H9 (cell line): ENCODE measurements at regions not wholly inside any gene's neighbourhood (a gene's known extent, or its start where the extent isn't known, plus 50 kb on each side); places are given as distances from the start of the nearest gene placed in this dataset.

Experiments used
- DNase-seq: peaks from one replicate; pipeline ENCODE4 v3.0.0-alpha.2; 2017
- H2AFZ ChIP-seq: one replicate; pipeline ENCODE4 v1.6.1; 2013; ENCODE audit warnings: mild to moderate bottlenecking, low read length, control low read depth, moderate library complexity
- H2AK5ac ChIP-seq: 2 replicates; pipeline ENCODE4 v1.6.1; 2013; ENCODE audit warnings: low read length, control low read depth, mixed read lengths; ENCODE audit not compliant: insufficient read length
- H2BK120ac ChIP-seq: one replicate; pipeline ENCODE4 v1.6.1; 2013; ENCODE audit warnings: low read depth, mild to moderate bottlenecking, low read length, control low read depth, inconsistent platforms; ENCODE audit not compliant: poor library complexity, severe bottlenecking
- H2BK12ac ChIP-seq: 2 replicates; pipeline ENCODE4 v1.6.1; 2013; ENCODE audit warnings: low read length, control low read depth, mixed read lengths, low read depth; ENCODE audit not compliant: insufficient read length
- H2BK15ac ChIP-seq: 2 replicates; pipeline ENCODE4 v1.6.1; 2013; ENCODE audit warnings: low read depth, low read length, control low read depth
- H2BK20ac ChIP-seq: one replicate; pipeline ENCODE4 v1.6.1; 2013; ENCODE audit warnings: low read depth, mild to moderate bottlenecking, low read length, control low read depth, inconsistent platforms; ENCODE audit not compliant: poor library complexity, severe bottlenecking
- H2BK5ac ChIP-seq: 2 replicates; pipeline ENCODE4 v1.6.1; 2013; ENCODE audit warnings: low read length, control low read depth, mixed read lengths; ENCODE audit not compliant: insufficient read length
- H3K14ac ChIP-seq: 2 replicates; pipeline ENCODE4 v1.6.1; 2013; ENCODE audit warnings: low read length, control low read depth; ENCODE audit not compliant: insufficient read depth
- H3K18ac ChIP-seq: 2 replicates; pipeline ENCODE4 v1.6.1; 2013; ENCODE audit warnings: low read depth, mild to moderate bottlenecking, mixed read lengths, low read length, control low read depth; ENCODE audit not compliant: insufficient read length
- H3K23ac ChIP-seq: 2 replicates; pipeline ENCODE4 v1.6.1; 2013; ENCODE audit warnings: low read length, control low read depth, mixed read lengths, low read depth; ENCODE audit not compliant: insufficient read length
- H3K23me2 ChIP-seq: 2 replicates; pipeline ENCODE4 v1.6.1; 2013; ENCODE audit warnings: low read depth, mild to moderate bottlenecking, mixed read lengths, low read length, control low read depth; ENCODE audit not compliant: insufficient read length, poor library complexity, severe bottlenecking
- H3K27ac ChIP-seq: 2 replicates; pipeline ENCODE4 v1.5.1; 2013; ENCODE audit warnings: low read length, control low read depth, mixed read lengths, low read depth; ENCODE audit not compliant: insufficient read length
- H3K27me3 ChIP-seq: 2 replicates; pipeline ENCODE4 v1.6.1; 2013; ENCODE audit warnings: low read length, control low read depth, inconsistent platforms; ENCODE audit not compliant: insufficient read depth
- H3K4ac ChIP-seq: 2 replicates; pipeline ENCODE4 v1.6.1; 2013; ENCODE audit warnings: low read depth, mild to moderate bottlenecking, control low read depth, inconsistent platforms, low read length, moderate library complexity
- H3K4me1 ChIP-seq: 2 replicates; pipeline ENCODE4 v1.6.1; 2013; ENCODE audit warnings: low read length, control low read depth, inconsistent platforms; ENCODE audit not compliant: insufficient read depth
- H3K4me2 ChIP-seq: 2 replicates; pipeline ENCODE4 v1.6.1; 2013; ENCODE audit warnings: low read length, control low read depth, mixed read lengths; ENCODE audit not compliant: insufficient read length, insufficient read depth
- H3K56ac ChIP-seq: 2 replicates; pipeline ENCODE4 v1.6.1; 2013; ENCODE audit warnings: low read depth, mild to moderate bottlenecking, mixed read lengths, low read length, control low read depth; ENCODE audit not compliant: insufficient read length
- H3K79me1 ChIP-seq: 2 replicates; pipeline ENCODE4 v1.6.1; 2013; ENCODE audit warnings: low read depth, mild to moderate bottlenecking, moderate library complexity, low read length, control low read depth, inconsistent platforms; ENCODE audit not compliant: insufficient read depth, poor library complexity, severe bottlenecking
- H3K79me2 ChIP-seq: 2 replicates; pipeline ENCODE4 v1.6.1; 2013; ENCODE audit warnings: low read length, control low read depth, inconsistent platforms; ENCODE audit not compliant: insufficient read depth
- H3K9ac ChIP-seq: 2 replicates; pipeline ENCODE4 v1.6.1; 2013; ENCODE audit warnings: low read length, control low read depth, mixed read lengths; ENCODE audit not compliant: insufficient read length; ENCODE audit errors: extremely low read depth
- H3K9me3 ChIP-seq: one replicate; pipeline ENCODE4 v1.6.1; 2013; ENCODE audit warnings: low read depth, low read length, inconsistent platforms; ENCODE audit not compliant: control insufficient read depth
- H3T11ph ChIP-seq: one replicate; pipeline ENCODE4 v1.6.1; 2013; ENCODE audit warnings: mild to moderate bottlenecking, low read length, control low read depth, inconsistent platforms
- H4K20me1 ChIP-seq: one replicate; pipeline ENCODE4 v1.6.1; 2013; ENCODE audit not compliant: control insufficient read depth, insufficient read length, insufficient read depth
- H4K5ac ChIP-seq: 2 replicates; pipeline ENCODE4 v1.6.1; 2013; ENCODE audit warnings: low read depth, mild to moderate bottlenecking, mixed read lengths, low read length, control low read depth; ENCODE audit not compliant: insufficient read length
- H4K8ac ChIP-seq: replicated peaks from 2 replicates; pipeline ENCODE4 v1.6.1; 2013; ENCODE audit warnings: low read length, control low read depth, mixed read lengths, low read depth; ENCODE audit not compliant: insufficient read length
- H4K91ac ChIP-seq: 2 replicates; pipeline ENCODE4 v1.6.1; 2013; ENCODE audit warnings: low read depth, mild to moderate bottlenecking, moderate library complexity, mixed read lengths, low read length, control low read depth; ENCODE audit not compliant: insufficient read length
- H3K27ac Mint-ChIP-seq, 3 experiments: 2 replicates in 2 of 3; 3 replicates in 1 of 3; pipeline ENCODE4 v1.8.0; 2020 to 2021; ENCODE audit warnings: mixed read lengths in 3 of 3, mild to moderate bottlenecking in 1 of 3, moderate library complexity in 1 of 3
- H3K27me3 Mint-ChIP-seq: 2 replicates; pipeline ENCODE4 v1.8.0; 2021; ENCODE audit warnings: low read depth, mild to moderate bottlenecking, moderate library complexity, mixed read lengths
- H3K36me3 Mint-ChIP-seq, 3 experiments: 2 replicates in 2 of 3; 3 replicates in 1 of 3; pipeline ENCODE4 v1.8.0; 2020 to 2021; ENCODE audit warnings: low read depth in 3 of 3, mixed read lengths in 3 of 3; ENCODE audit not compliant: insufficient read depth in 1 of 3
- H3K4me1 Mint-ChIP-seq, 2 experiments: 2 replicates each; pipeline ENCODE4 v1.8.0; 2020; ENCODE audit warnings: mixed read lengths in 2 of 2
- H3K4me3 Mint-ChIP-seq, 2 experiments: 2 replicates in 1 of 2; 3 replicates in 1 of 2; pipeline ENCODE4 v1.8.0; 2020 to 2021; ENCODE audit warnings: mild to moderate bottlenecking in 2 of 2, mixed read lengths in 2 of 2, moderate library complexity in 1 of 2
- H3K9me3 Mint-ChIP-seq, 2 experiments: 2 replicates in 1 of 2; 3 replicates in 1 of 2; pipeline ENCODE4 v1.8.0; 2020; ENCODE audit warnings: mild to moderate bottlenecking in 2 of 2, mixed read lengths in 2 of 2, moderate library complexity in 1 of 2
- WGBS: extraction: QIAGEN DNeasy Blood & Tissue Kit; methylation state at CpG from one replicate; pipeline ENCODE4 v1.1.7; 2013; ENCODE audit warnings: missing lambda C conversion rate, low lambda C conversion rate, mixed read lengths; ENCODE audit not compliant: insufficient read length; ENCODE audit errors: extremely low coverage; 5-methylcytosine and 5-hydroxymethylcytosine counted together
- TF ChIP-seq, protein P1 (sequence below): fragments of 200-600 bp; sonication (generic); conservative IDR thresholded peaks from 3 replicates; pipeline ENCODE4 v1.8.0; 2021; ENCODE audit warnings: antibody characterized with exemption, mild to moderate bottlenecking

DNA sequence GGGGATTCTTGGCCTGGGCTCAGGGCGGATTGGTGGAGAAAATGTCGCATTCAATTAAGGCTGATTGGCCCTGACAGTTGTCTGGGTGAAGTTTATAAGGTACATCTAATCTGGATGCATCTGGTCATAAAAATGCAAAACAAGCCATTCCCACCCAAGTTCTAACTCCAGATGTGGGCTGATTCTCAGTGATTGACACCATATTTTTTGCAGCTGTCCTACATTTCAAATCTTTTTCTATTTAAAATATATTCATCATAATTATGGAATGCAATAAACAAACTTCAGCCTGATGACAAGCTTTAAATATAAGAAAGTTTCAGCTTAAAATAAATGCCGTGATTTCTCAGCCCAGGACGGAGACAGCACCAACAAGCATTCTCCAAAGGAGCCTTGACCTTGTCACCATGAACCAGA, 146.4 kb upstream of the SMIM23 start:
- DNase-seq: no peak
- no peak overlapping the region for H2BK20ac ChIP-seq
- Mint-ChIP-seq H3K4me1 (peaks cover 6 to 7% of the 10 kb centered on the region in 2 experiments), H3K27ac (no peak overlapping the region), H3K27me3 (peaks cover 4% of the 10 kb centered on the region), H3K4me3 (no peak overlapping the region), H3K36me3 (no peaks in the 10 kb centered on the region), H3K9me3 (no peaks in the 10 kb centered on the region)
- TF ChIP-seq, protein P1, sequence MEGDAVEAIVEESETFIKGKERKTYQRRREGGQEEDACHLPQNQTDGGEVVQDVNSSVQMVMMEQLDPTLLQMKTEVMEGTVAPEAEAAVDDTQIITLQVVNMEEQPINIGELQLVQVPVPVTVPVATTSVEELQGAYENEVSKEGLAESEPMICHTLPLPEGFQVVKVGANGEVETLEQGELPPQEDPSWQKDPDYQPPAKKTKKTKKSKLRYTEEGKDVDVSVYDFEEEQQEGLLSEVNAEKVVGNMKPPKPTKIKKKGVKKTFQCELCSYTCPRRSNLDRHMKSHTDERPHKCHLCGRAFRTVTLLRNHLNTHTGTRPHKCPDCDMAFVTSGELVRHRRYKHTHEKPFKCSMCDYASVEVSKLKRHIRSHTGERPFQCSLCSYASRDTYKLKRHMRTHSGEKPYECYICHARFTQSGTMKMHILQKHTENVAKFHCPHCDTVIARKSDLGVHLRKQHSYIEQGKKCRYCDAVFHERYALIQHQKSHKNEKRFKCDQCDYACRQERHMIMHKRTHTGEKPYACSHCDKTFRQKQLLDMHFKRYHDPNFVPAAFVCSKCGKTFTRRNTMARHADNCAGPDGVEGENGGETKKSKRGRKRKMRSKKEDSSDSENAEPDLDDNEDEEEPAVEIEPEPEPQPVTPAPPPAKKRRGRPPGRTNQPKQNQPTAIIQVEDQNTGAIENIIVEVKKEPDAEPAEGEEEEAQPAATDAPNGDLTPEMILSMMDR: no peak
- no peak overlapping the region for H3K23ac ChIP-seq
- no peak overlapping the region for H3K14ac ChIP-seq
- H3K18ac ChIP-seq: no peak overlapping the region
- no peaks in the 10 kb centered on the region for H3K23me2 ChIP-seq
- no peaks in the 10 kb centered on the region for H3K79me1 ChIP-seq
- H3K27me3 ChIP-seq: no peaks in the 10 kb centered on the region
- no peak overlapping the region for H3K4me2 ChIP-seq
- H3K79me2 ChIP-seq: no peaks in the 10 kb centered on the region
- H3K4me1 ChIP-seq: no peaks in the 10 kb centered on the region
- H3K27ac ChIP-seq: no peak overlapping the region
- no peak overlapping the region for H3K56ac ChIP-seq
- H3K9ac ChIP-seq: no peak overlapping the region
- H3K4ac ChIP-seq: no peak overlapping the region
- no peak overlapping the region for H4K8ac ChIP-seq
- H2BK12ac ChIP-seq: no peak overlapping the region
- no peak overlapping the region for H4K5ac ChIP-seq
- H4K91ac ChIP-seq: no peak overlapping the region
- H2AK5ac ChIP-seq: no peak overlapping the region
- no CpG with 5 or more reads among the region's 4 CpGs for WGBS
- H2BK120ac ChIP-seq: no peak overlapping the region
- H3T11ph ChIP-seq: no peak overlapping the region
- no peak overlapping the region for H2BK5ac ChIP-seq
- H4K20me1 ChIP-seq: no peaks in the 10 kb centered on the region
- H2AFZ ChIP-seq: no peak overlapping the region
- H2BK15ac ChIP-seq: no peak overlapping the region
- no peaks in the 10 kb centered on the region for H3K9me3 ChIP-seq
